ENCODE measurements at regions not wholly inside any gene's neighbourhood (a gene's known extent, or its start where the extent isn't known, plus 50 kb on each side); places are given as distances from the start of the nearest gene placed in this dataset.

- TF ChIP-seq CTCF (IDR thresholded peaks at IDR 0.05; ENCODE audit: extremely low read depth in 1 of 2, insufficient read depth in 1 of 2, low read depth in 1 of 2, low read length in 2 of 2) (no peak), POLR2AphosphoS5 (IDR thresholded peaks at IDR 0.05; ENCODE audit: insufficient read depth, low read depth, low read length) (no peak), MAX (IDR thresholded peaks at IDR 0.05; ENCODE audit: insufficient read depth, insufficient read length) (no peak)
Observed at GRCh38 chr12:34340534-34341361, 318.5 kb downstream of the ALG10 start.
